ENCODE measurements at regions not wholly inside any gene's neighbourhood (a gene's known extent, or its start where the extent isn't known, plus 50 kb on each side); places are given as distances from the start of the nearest gene placed in this dataset.

DNA sequence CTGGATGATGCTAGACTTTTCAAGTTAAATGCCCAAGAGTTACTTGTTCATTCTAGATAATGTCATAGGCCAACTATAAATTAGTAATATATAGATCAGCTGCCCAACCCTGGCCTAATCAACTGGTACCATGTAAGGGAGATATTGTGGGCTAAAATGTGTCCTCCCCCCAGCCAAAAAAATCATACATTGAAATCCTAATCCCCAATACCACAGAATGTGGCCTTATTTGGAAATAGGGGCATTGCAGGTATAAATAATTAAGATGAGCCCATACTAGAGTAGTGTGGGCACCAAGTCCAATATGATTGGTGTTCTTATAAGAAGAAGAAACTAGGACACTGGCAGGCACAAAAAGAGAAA lies 92.5 kb downstream of the RPL22L1 start:
- Histone ChIP-seq H4K8ac (ENCODE audit: extremely low read depth, insufficient read depth, low read length) (no peak overlapping the region), H4K91ac (replicated peaks; ENCODE audit: insufficient read length, low read length) (no peak overlapping the region), H3K79me1 (ENCODE audit: low read depth, low read length) (no peaks in the 10 kb centered on the region), H2BK120ac (replicated peaks; ENCODE audit: low read depth, low read length) (no peak overlapping the region), H3K4ac (replicated peaks; ENCODE audit: insufficient read length, low read depth, low read length) (no peak overlapping the region), H3K18ac (ENCODE audit: extremely low read depth, low read length) (no peak overlapping the region), H3K27ac (ENCODE audit: low read depth, low read length) (no peak overlapping the region), H3K23me2 (ENCODE audit: low read depth, low read length) (no peaks in the 10 kb centered on the region), H2BK20ac (ENCODE audit: low read length) (no peak overlapping the region), H2AFZ (ENCODE audit: low read length) (no peak overlapping the region), H4K5ac (ENCODE audit: insufficient read length, low read depth, low read length) (no peak overlapping the region), H3K56ac (replicated peaks; ENCODE audit: insufficient read length, low read depth, low read length) (no peak overlapping the region), H3K79me2 (ENCODE audit: control insufficient read depth in 1 of 2, insufficient read depth in 2 of 2, low read length in 2 of 2) (no peaks in the 10 kb centered on the region), H3K27me3 (replicated peaks in 1 of 4; ENCODE audit: control insufficient read depth in 3 of 4, extremely low read depth in 1 of 4, insufficient read depth in 3 of 4, low read length in 3 of 4) (no peaks in the 10 kb centered on the region), H3K9me3 (ENCODE audit: insufficient read depth in 2 of 2, low read depth in 1 of 2, low read length in 1 of 2) (no peaks in the 10 kb centered on the region; a peak in 1 of 4 replicates), H3K36me3 (ENCODE audit: control insufficient read depth in 2 of 4, insufficient read depth in 4 of 4, low read length in 3 of 4) (no peaks in the 10 kb centered on the region), H3K9ac (replicated peaks in 1 of 4; ENCODE audit: extremely low read depth in 1 of 4, low read depth in 3 of 4, low read length in 3 of 4) (no peak overlapping the region), H3K4me3 (ENCODE audit: extremely low read depth in 1 of 4, insufficient read depth in 2 of 4, low read depth in 3 of 4, low read length in 4 of 4) (no peak overlapping the region), H3K4me1 (replicated peaks in 1 of 4; ENCODE audit: control insufficient read depth in 3 of 4, insufficient read depth in 4 of 4, low read length in 3 of 4) (no peaks in the 10 kb centered on the region), H4K20me1 (replicated peaks in 1 of 2; ENCODE audit: control insufficient read depth in 1 of 2, insufficient read depth in 2 of 2, low read length in 2 of 2) (no peaks in the 10 kb centered on the region), H3K14ac (ENCODE audit: insufficient read length) (no peak overlapping the region), H2BK5ac (ENCODE audit: low read depth, low read length) (no peak overlapping the region), H2AK5ac (ENCODE audit: low read depth, low read length) (no peak overlapping the region), H2BK12ac (ENCODE audit: low read depth, low read length) (no peak overlapping the region), H3K23ac (ENCODE audit: insufficient read length) (no peak overlapping the region), H2BK15ac (ENCODE audit: low read length) (no peak overlapping the region), H3K4me2 (ENCODE audit: insufficient read depth in 1 of 2, low read depth in 2 of 2, low read length in 2 of 2) (no peak overlapping the region)
- ChIA-PET POLR2A (ENCODE audit: partially characterized antibody) (no interaction called here), CTCF (ENCODE audit: partially characterized antibody) (interaction anchor here (0.7 kb wide), 1 partner anchor 33 kb away, joined by 3 read pairs; no protein-coding TSS in a partner anchor)
- no peak for DNase-seq (ENCODE audit: low read depth in 1 of 2, low spot score in 2 of 2)
- FAIRE-seq = no peak
- TF ChIP-seq RNF2 (IDR thresholded peaks at IDR 0.05; ENCODE audit: borderline replicate concordance, low read depth, low read length, missing control alignments, poor library complexity, severe bottlenecking) (no peak), GABPA (IDR thresholded peaks at IDR 0.05; ENCODE audit: borderline replicate concordance, insufficient read depth, low read length) (no peak), PHF8 (conservative IDR thresholded peaks at IDR 0.05; ENCODE audit: low read depth, low read length) (no peak), CBX8 (IDR thresholded peaks at IDR 0.05; ENCODE audit: borderline replicate concordance, low read depth, low read length) (no peak), NANOG (IDR thresholded peaks at IDR 0.05; ENCODE audit: insufficient read depth, low read depth, low read length, poor library complexity, severe bottlenecking) (no peak), TBP (IDR thresholded peaks at IDR 0.05; ENCODE audit: low read depth, low read length) (no peak), JUN (IDR thresholded peaks at IDR 0.05; ENCODE audit: low read depth, low read length) (no peak), RFX5 (IDR thresholded peaks at IDR 0.05; ENCODE audit: borderline replicate concordance, low read depth, low read length) (no peak), KDM5A (IDR thresholded peaks at IDR 0.05; ENCODE audit: low read length) (no peak), SUZ12 (IDR thresholded peaks at IDR 0.05; ENCODE audit: low read length) (no peak), CTBP2 (IDR thresholded peaks at IDR 0.05; ENCODE audit: borderline replicate concordance, insufficient read depth, insufficient read length, low read length) (no peak)
- TF ChIP-seq, protein P1, sequence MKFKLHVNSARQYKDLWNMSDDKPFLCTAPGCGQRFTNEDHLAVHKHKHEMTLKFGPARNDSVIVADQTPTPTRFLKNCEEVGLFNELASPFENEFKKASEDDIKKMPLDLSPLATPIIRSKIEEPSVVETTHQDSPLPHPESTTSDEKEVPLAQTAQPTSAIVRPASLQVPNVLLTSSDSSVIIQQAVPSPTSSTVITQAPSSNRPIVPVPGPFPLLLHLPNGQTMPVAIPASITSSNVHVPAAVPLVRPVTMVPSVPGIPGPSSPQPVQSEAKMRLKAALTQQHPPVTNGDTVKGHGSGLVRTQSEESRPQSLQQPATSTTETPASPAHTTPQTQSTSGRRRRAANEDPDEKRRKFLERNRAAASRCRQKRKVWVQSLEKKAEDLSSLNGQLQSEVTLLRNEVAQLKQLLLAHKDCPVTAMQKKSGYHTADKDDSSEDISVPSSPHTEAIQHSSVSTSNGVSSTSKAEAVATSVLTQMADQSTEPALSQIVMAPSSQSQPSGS (IDR thresholded peaks at IDR 0.05; ENCODE audit: low read length) = no peak
- TF ChIP-seq, protein P2, sequence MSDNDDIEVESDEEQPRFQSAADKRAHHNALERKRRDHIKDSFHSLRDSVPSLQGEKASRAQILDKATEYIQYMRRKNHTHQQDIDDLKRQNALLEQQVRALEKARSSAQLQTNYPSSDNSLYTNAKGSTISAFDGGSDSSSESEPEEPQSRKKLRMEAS (IDR thresholded peaks at IDR 0.05) = no peak
